ENCODE measurements at regions not wholly inside any gene's neighbourhood (a gene's known extent, or its start where the extent isn't known, plus 50 kb on each side); places are given as distances from the start of the nearest gene placed in this dataset.
A peak's percentile ranks its signal among the peaks of the same experiment; 100 is the strongest.

DNA sequence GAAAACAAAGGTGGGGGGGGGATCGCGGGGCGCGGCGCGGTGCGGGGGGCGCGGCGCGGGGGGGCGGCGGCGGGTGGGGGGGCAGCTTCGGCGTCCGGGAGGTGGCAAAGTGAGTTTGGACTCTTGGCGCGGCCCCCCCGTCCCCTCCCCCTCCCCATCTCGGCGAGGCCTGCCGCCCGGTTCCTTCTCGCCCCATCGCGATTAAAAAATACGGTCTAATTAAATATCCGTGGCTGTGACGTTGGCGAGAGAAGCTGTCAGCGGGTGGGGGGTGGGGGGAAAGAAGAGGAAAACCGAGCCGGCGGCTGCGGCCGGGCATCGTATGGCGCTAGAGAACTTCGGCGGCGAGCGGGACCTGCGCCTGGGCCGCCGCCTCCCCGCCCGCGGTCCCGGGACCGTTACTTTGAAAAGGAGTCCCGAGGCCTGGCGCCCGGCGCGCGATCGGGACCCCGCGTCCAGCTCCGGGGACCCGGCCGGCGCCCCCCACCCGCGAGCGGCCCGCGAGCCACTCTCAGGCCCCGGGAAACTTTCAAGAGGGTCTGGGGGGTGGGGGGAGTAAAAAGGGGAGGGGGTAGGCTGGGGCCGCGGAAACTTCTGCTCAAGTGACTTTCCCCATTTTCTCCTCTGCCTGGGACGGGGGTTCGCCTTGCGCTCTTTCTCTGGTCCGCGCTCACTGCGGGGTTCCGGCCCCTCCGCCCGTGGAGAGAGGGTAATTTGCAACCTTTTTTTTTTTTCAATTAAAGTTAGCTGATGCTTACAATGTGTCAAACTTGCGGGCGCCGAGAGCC lies 146.3 kb upstream of the ZNF536 start:
- Mint-ChIP-seq H3K4me1 (ENCODE audit: low read depth, unreplicated experiment) (peaks cover 7% of the 10 kb centered on the region), H3K9me3 (ENCODE audit: low read depth, unreplicated experiment) (peaks cover 10% of the 10 kb centered on the region), H3K36me3 (ENCODE audit: insufficient read depth, unreplicated experiment) (peaks cover 12% of the 10 kb centered on the region), H3K27ac (ENCODE audit: unreplicated experiment) (no peak overlapping the region), H3K27me3 (ENCODE audit: unreplicated experiment) (peaks cover 35% of the 10 kb centered on the region), H3K4me3 (ENCODE audit: low read depth, unreplicated experiment) (no peak overlapping the region)
- BruUV-seq (replicated peaks): no TSS peak
- intact Hi-C loops (cut with micrococcal nuclease; ENCODE audit: unreplicated experiment): no loop called here
- no peak for DNase-seq
- CTCF ChIA-PET: no interaction called here
- TF ChIP-seq, protein P1, sequence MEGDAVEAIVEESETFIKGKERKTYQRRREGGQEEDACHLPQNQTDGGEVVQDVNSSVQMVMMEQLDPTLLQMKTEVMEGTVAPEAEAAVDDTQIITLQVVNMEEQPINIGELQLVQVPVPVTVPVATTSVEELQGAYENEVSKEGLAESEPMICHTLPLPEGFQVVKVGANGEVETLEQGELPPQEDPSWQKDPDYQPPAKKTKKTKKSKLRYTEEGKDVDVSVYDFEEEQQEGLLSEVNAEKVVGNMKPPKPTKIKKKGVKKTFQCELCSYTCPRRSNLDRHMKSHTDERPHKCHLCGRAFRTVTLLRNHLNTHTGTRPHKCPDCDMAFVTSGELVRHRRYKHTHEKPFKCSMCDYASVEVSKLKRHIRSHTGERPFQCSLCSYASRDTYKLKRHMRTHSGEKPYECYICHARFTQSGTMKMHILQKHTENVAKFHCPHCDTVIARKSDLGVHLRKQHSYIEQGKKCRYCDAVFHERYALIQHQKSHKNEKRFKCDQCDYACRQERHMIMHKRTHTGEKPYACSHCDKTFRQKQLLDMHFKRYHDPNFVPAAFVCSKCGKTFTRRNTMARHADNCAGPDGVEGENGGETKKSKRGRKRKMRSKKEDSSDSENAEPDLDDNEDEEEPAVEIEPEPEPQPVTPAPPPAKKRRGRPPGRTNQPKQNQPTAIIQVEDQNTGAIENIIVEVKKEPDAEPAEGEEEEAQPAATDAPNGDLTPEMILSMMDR (IDR thresholded peaks at IDR 0.05; ENCODE audit: unreplicated experiment): no peak

DNA sequence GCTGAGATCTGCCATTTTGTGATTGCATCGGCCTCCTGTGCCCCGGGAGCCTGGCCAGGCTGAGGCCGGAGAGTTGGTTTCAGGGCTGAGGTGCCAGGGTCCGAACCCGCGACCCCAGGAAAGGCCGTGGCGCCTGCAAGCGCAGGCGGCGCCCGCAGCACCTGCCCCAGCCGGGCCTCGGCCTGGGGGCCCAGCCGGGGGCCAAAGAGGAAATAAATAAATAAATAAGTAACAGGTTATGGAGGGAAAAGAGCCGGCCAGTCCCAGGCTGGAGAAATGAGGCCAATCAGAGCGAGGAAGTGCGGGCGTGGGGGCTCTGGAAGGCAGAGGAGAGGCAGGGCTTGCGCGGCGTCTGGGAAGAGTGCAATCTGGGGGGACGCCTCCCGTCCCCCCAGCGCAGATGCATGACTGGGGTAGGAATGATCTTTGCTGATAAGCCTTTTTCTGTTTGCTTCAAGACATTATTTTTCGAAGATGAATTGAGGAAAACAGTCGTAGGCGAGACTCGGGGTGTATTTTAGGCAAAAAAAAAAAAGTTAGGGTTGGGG lies 145.6 kb upstream of the ZNF536 start:
- no TSS peak for BruUV-seq (replicated peaks)
- no peak for DNase-seq
- TF ChIP-seq, protein P1 (IDR thresholded peaks at IDR 0.05; ENCODE audit: unreplicated experiment): no peak
- Mint-ChIP-seq H3K27ac (ENCODE audit: unreplicated experiment) (no peak overlapping the region), H3K9me3 (ENCODE audit: low read depth, unreplicated experiment) (peaks cover 8% of the 10 kb centered on the region), H3K4me3 (ENCODE audit: low read depth, unreplicated experiment) (peak overlapping the region; percentile 86), H3K27me3 (ENCODE audit: unreplicated experiment) (peaks cover 42% of the 10 kb centered on the region), H3K4me1 (ENCODE audit: low read depth, unreplicated experiment) (peaks cover 7% of the 10 kb centered on the region), H3K36me3 (ENCODE audit: insufficient read depth, unreplicated experiment) (peaks cover 12% of the 10 kb centered on the region)
- intact Hi-C loops (cut with micrococcal nuclease; ENCODE audit: unreplicated experiment): no loop called here
- CTCF ChIA-PET: no interaction called here

DNA sequence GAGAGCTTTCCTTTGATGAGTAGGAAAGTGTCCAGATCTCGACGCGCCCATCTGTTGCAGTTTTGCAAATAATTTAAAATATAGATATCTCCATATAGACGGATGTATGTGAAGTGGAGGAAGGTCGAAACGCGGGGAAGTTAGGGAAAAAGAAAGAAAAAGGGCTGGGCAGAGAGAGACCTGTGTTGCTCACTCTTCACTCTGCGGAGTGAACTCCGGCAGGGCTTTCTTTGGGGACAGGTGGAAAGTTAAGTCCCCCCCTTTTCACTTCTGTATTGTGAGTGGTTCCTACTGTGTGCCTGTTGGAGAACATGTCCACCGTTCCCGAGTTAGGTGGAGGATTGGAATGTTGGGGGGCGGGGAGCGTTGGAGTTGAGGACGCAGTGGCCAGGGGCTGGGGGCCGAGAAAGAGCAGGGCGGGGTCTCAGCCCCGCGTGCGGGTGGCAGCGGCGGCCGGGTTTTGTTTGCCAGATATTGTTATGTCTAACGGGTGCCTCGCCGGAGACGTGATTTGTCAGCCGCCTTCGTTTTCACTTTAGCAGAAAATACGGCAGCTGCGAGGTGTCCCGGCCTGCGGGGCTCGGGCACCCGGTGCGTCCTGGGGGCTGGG lies 145.1 kb upstream of the ZNF536 start:
- intact Hi-C loops (cut with micrococcal nuclease; ENCODE audit: unreplicated experiment): no loop called here
- peaks cover 48% of the 10 kb centered on the region for H3K27me3 Mint-ChIP-seq (ENCODE audit: unreplicated experiment)
- TF ChIP-seq, protein P1 (IDR thresholded peaks at IDR 0.05; ENCODE audit: unreplicated experiment): no peak
- no peak overlapping the region for H3K27ac Mint-ChIP-seq (ENCODE audit: unreplicated experiment)
- peaks cover 12% of the 10 kb centered on the region for H3K36me3 Mint-ChIP-seq (ENCODE audit: insufficient read depth, unreplicated experiment)
- peaks cover 8% of the 10 kb centered on the region for H3K9me3 Mint-ChIP-seq (ENCODE audit: low read depth, unreplicated experiment)
- H3K4me3 Mint-ChIP-seq (ENCODE audit: low read depth, unreplicated experiment): peak overlapping the region; percentile 86
- no peak for DNase-seq
- peaks cover 7% of the 10 kb centered on the region for H3K4me1 Mint-ChIP-seq (ENCODE audit: low read depth, unreplicated experiment)
- CTCF ChIA-PET: no interaction called here
- BruUV-seq (replicated peaks): no TSS peak

DNA sequence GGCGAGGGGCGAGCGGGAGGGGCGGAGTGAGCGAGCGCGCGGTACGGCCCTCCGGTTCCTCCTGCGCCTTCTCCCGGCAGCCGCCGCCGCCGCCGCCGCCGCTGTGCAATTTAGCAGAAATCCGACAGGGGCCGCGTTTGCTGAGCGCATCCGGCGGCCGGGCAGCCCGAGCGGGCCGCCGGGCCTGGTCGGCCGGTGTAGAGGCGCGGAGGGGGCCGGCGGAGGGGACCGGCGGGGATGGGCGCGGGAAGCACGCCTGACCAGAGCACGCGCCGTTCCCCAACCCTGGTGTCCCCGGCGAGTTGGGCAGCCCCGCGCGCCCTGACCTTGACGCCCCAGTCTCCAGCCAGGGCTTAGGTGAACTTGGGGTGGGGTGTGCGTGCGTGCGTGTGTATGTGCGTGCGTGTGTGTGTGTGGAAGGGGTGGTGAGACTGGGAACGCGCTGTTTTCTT lies 144.5 kb upstream of the ZNF536 start:
- DNase-seq: peak; percentile 68
- BruUV-seq (replicated peaks): no TSS peak
- intact Hi-C loops (cut with micrococcal nuclease; ENCODE audit: unreplicated experiment): no loop called here
- CTCF ChIA-PET: no interaction called here
- Mint-ChIP-seq H3K9me3 (ENCODE audit: low read depth, unreplicated experiment) (peaks cover 8% of the 10 kb centered on the region), H3K27ac (ENCODE audit: unreplicated experiment) (no peak overlapping the region), H3K36me3 (ENCODE audit: insufficient read depth, unreplicated experiment) (peaks cover 12% of the 10 kb centered on the region), H3K27me3 (ENCODE audit: unreplicated experiment) (peaks cover 52% of the 10 kb centered on the region), H3K4me3 (ENCODE audit: low read depth, unreplicated experiment) (peak overlapping the region; percentile 86), H3K4me1 (ENCODE audit: low read depth, unreplicated experiment) (peaks cover 7% of the 10 kb centered on the region)
- TF ChIP-seq, protein P1 (IDR thresholded peaks at IDR 0.05; ENCODE audit: unreplicated experiment): no peak

Data from Calu3 (cell line).